Loucy (cell line): ENCODE measurements at regions not wholly inside any gene's neighbourhood (a gene's known extent, or its start where the extent isn't known, plus 50 kb on each side); places are given as distances from the start of the nearest gene placed in this dataset.
"Not testable (repeated sequence)": the region's sequence is repeated elsewhere in the genome, so short reads cannot be mapped to it uniquely, and the experiment has no call there.

Experiments
- H2AFZ ChIP-seq: fragments of 200-600 bp; sonication (generic); 2 replicates; pipeline ENCODE4 v1.6.0; 2016; ENCODE audit warnings: antibody characterized with exemption, mild to moderate bottlenecking, low read length, moderate library complexity
- H3F3A ChIP-seq: fragments of 200-600 bp; 2 replicates; pipeline ENCODE4 v1.6.0; 2016; ENCODE audit warnings: antibody characterized with exemption, low read depth, mild to moderate bottlenecking
- H3K27me3 ChIP-seq: fragments of 200-600 bp; sonication (generic); 2 replicates; pipeline ENCODE4 v1.6.1; 2014; ENCODE audit warnings: low read length, mild to moderate bottlenecking; ENCODE audit not compliant: insufficient read depth, poor library complexity, severe bottlenecking
- H3K36me3 ChIP-seq: fragments of 200-600 bp; sonication (generic); 2 replicates; pipeline ENCODE4 v1.6.1; 2016; ENCODE audit warnings: low read length; ENCODE audit not compliant: insufficient read depth
- H3K4me1 ChIP-seq: fragments of 200-600 bp; sonication (generic); 2 replicates; pipeline ENCODE4 v1.5.1; 2014; ENCODE audit warnings: low read length, mild to moderate bottlenecking; ENCODE audit not compliant: insufficient read depth, poor library complexity, severe bottlenecking
- H3K4me2 ChIP-seq: fragments of 200-600 bp; sonication (generic); 2 replicates; pipeline ENCODE4 v1.6.0; 2014; ENCODE audit warnings: antibody characterized with exemption, low read length, low read depth, mild to moderate bottlenecking; ENCODE audit not compliant: poor library complexity, severe bottlenecking
- H3K4me3 ChIP-seq: fragments of 200-600 bp; sonication (generic); 2 replicates; pipeline ENCODE4 v1.5.1; 2014; ENCODE audit warnings: low read length, mild to moderate bottlenecking, mixed read lengths; ENCODE audit not compliant: poor library complexity, severe bottlenecking
- H3K79me2 ChIP-seq: fragments of 200-600 bp; sonication (generic); 2 replicates; pipeline ENCODE4 v1.6.1; 2014; ENCODE audit warnings: low read length; ENCODE audit not compliant: insufficient read depth
- H3K9ac ChIP-seq: fragments of 200-600 bp; sonication (generic); 2 replicates; pipeline ENCODE4 v1.6.0; 2014; ENCODE audit warnings: mild to moderate bottlenecking, low read depth, low read length, moderate library complexity; ENCODE audit not compliant: poor library complexity, severe bottlenecking
- H3K9me2 ChIP-seq: fragments of 200-600 bp; sonication (generic); replicated peaks from 2 replicates; pipeline ENCODE4 v1.6.1; 2016; ENCODE audit warnings: low read depth, low read length, mixed read lengths
- H3K9me3 ChIP-seq: fragments of 200-600 bp; sonication (generic); 2 replicates; pipeline ENCODE4 v1.6.1; 2014; ENCODE audit warnings: mild to moderate bottlenecking, antibody characterized with exemption, low read length, low read depth; ENCODE audit not compliant: insufficient read depth
- H4K20me1 ChIP-seq: fragments of 200-600 bp; sonication (generic); 2 replicates; pipeline ENCODE4 v1.6.0; 2014; ENCODE audit warnings: antibody characterized with exemption, low read length, mild to moderate bottlenecking; ENCODE audit not compliant: insufficient read depth, poor library complexity, severe bottlenecking
- EZH2phosphoT487 ChIP-seq: fragments of 200-600 bp; IDR thresholded peaks from 2 replicates; pipeline ENCODE4 v1.6.1; 2018; ENCODE audit warnings: antibody characterized with exemption, mild to moderate bottlenecking, moderate library complexity, borderline replicate concordance
- TF ChIP-seq, protein P1 (sequence below): fragments of 200-600 bp; sonication (generic); conservative IDR thresholded peaks from 2 replicates; pipeline ENCODE4 v1.5.1; 2014; ENCODE audit warnings: mild to moderate bottlenecking, antibody characterized with exemption, low read length

GRCh38 chr7:73954861-73955260 is 73.1 kb upstream of the ELN start:
- H3K9ac ChIP-seq: no peak overlapping the region
- H3K4me2 ChIP-seq: no peak overlapping the region
- no peaks in the 10 kb centered on the region for H3K79me2 ChIP-seq
- no peak for TF ChIP-seq EZH2phosphoT487
- TF ChIP-seq, protein P1, sequence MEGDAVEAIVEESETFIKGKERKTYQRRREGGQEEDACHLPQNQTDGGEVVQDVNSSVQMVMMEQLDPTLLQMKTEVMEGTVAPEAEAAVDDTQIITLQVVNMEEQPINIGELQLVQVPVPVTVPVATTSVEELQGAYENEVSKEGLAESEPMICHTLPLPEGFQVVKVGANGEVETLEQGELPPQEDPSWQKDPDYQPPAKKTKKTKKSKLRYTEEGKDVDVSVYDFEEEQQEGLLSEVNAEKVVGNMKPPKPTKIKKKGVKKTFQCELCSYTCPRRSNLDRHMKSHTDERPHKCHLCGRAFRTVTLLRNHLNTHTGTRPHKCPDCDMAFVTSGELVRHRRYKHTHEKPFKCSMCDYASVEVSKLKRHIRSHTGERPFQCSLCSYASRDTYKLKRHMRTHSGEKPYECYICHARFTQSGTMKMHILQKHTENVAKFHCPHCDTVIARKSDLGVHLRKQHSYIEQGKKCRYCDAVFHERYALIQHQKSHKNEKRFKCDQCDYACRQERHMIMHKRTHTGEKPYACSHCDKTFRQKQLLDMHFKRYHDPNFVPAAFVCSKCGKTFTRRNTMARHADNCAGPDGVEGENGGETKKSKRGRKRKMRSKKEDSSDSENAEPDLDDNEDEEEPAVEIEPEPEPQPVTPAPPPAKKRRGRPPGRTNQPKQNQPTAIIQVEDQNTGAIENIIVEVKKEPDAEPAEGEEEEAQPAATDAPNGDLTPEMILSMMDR: no peak
- H3K9me3 ChIP-seq: no peaks in the 10 kb centered on the region
- no peak overlapping the region for H2AFZ ChIP-seq
- H3K4me3 ChIP-seq: no peak overlapping the region
- H3K4me1 ChIP-seq: no peaks in the 10 kb centered on the region
- H3K9me2 ChIP-seq: no peaks in the 10 kb centered on the region
- no peaks in the 10 kb centered on the region for H3K27me3 ChIP-seq
- no peaks in the 10 kb centered on the region for H3K36me3 ChIP-seq
- H4K20me1 ChIP-seq: no peaks in the 10 kb centered on the region
- no peaks in the 10 kb centered on the region for H3F3A ChIP-seq

DNA sequence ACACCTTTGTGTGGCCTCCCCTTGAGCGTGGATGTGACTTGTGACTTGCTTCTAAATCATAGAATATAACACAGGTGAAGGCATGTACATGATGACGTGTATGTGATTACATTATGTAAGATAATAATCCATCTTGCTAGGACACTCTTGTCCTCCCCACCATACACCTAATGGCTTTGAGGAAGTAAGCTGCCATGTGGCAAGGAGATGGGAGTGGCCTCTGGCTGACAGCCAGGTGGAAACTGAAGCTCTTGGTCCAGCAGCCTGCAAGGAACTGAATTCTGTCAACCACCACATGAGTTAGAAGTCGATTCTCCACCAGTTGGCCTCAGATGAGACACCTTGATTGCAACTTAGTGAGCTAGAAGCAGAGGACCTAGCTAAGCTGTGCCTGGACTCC is 67.4 kb upstream of the ELN start:
- Histone ChIP-seq H3K79me2 (no peaks in the 10 kb centered on the region), H3K36me3 (no peaks in the 10 kb centered on the region), H3K9ac (no peak overlapping the region), H3K9me2 (no peaks in the 10 kb centered on the region), H3K9me3 (peaks cover 2% of the 10 kb centered on the region; the same call in 1 of the 2 replicates), H2AFZ (no peak overlapping the region), H3K4me1 (no peaks in the 10 kb centered on the region), H3K27me3 (no peaks in the 10 kb centered on the region), H3K4me2 (no peak overlapping the region), H4K20me1 (no peaks in the 10 kb centered on the region), H3K4me3 (no peak overlapping the region), H3F3A (no peaks in the 10 kb centered on the region)
- TF ChIP-seq, protein P1: no peak
- TF ChIP-seq EZH2phosphoT487: no peak

- H2AFZ ChIP-seq, H3K27me3 ChIP-seq, H3K9ac ChIP-seq, H3K36me3 ChIP-seq, H3K4me3 ChIP-seq, H3K4me1 ChIP-seq, H3K4me2 ChIP-seq, H3F3A ChIP-seq, H3K79me2 ChIP-seq, H3K9me3 ChIP-seq, H4K20me1 ChIP-seq, H3K9me2 ChIP-seq: not testable (repeated sequence)
Measured at GRCh38 chr7:73961991-73962390, 66.0 kb upstream of the ELN start.

DNA sequence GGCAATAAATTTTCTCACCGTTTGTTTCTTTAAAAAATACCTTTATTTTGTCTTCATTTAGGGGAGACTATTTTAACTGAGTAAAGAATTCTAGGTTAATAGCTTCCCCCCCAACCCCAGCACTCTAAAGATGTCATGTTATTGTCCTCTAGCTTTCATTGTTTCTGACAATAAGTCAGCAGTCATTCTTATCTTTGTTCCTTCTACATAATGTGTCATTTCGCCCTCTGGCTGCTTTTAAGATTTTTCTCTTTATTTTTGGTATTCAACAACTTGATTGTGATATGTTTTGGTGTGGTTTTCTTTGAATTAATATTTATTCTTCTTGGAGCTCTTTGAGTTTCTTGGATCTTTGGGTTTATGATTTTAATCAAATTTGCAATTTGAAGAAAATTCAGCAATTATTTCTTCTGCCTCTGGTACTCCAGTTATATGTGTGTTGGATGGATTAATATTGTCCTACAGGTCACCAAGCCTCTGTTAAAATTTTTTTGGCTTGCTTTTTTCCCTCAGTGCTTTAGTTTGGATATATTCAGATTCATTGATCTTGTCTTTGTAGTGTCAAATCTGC is 64.6 kb upstream of the ELN start:
- H3K36me3 ChIP-seq: no peaks in the 10 kb centered on the region
- no peak overlapping the region for H3K4me2 ChIP-seq
- H3F3A ChIP-seq: no peaks in the 10 kb centered on the region
- no peaks in the 10 kb centered on the region for H3K4me1 ChIP-seq
- H3K4me3 ChIP-seq: no peak overlapping the region
- no peaks in the 10 kb centered on the region for H3K79me2 ChIP-seq
- H4K20me1 ChIP-seq: no peaks in the 10 kb centered on the region
- H3K9ac ChIP-seq: no peak overlapping the region
- no peak for TF ChIP-seq EZH2phosphoT487
- TF ChIP-seq, protein P1: no peak
- H2AFZ ChIP-seq: no peak overlapping the region
- peaks cover 2% of the 10 kb centered on the region; the same call in 1 of the 2 replicates for H3K9me3 ChIP-seq
- H3K27me3 ChIP-seq: no peaks in the 10 kb centered on the region
- H3K9me2 ChIP-seq: no peaks in the 10 kb centered on the region
